K562 (cell line): ENCODE measurements at regions not wholly inside any gene's neighbourhood (a gene's known extent, or its start where the extent isn't known, plus 50 kb on each side); places are given as distances from the start of the nearest gene placed in this dataset.

ENCODE experiments used
- ATAC-seq: fragments of 200-7000 bp; cut with Tn5 transposase; 3 replicates; pipeline ENCODE4 v1.9.1; 2020; ENCODE audit warnings: moderate library complexity
- BruUV-seq: library from RNA; stranded (reverse); fragments of 400-500 nt; replicated peaks from 2 replicates; lab custom pipeline; 2021; lab: Mats Ljungman, UMichigan
- CTCF ChIA-PET: fragments of 300-600 bp; formaldehyde crosslinking; extraction: SDS; loops from one replicate; lab custom pipeline; 2021; ENCODE audit warnings: low intra/inter-chr PET ratio; lab: Yijun Ruan, JAX
- POLR2A ChIA-PET: fragments of 300-600, 350-650 bp; sonication (Branson Sonifier 250); formaldehyde crosslinking; extraction: SDS; loops from one replicate; lab custom pipeline; 2021; ENCODE audit warnings: antibody characterized with exemption, inconsistent platforms; lab: Yijun Ruan, JAX
- DNase-seq, 4 experiments: peaks; one replicate each; pipeline versions ENCODE4 v3.0.0 to v3.0.0-alpha.2; 2011 to 2018; ENCODE audit warnings: low spot score in 3 of 4, mixed read lengths in 3 of 4; ENCODE audit errors: extremely low read depth in 1 of 4
- FAIRE-seq: peaks from 2 replicates; lab custom pipeline; 2011; peaks lifted over from hg19 to GRCh38; lab: Jason Lieb, UNC
- H2AFZ ChIP-seq: 2 replicates; pipeline ENCODE4 v1.6.0; 2011; ENCODE audit warnings: low read depth, low read length, control low read depth, inconsistent platforms
- H3K27ac ChIP-seq: fragments of 200-600 bp; 3 replicates; pipeline ENCODE4 v1.8.0; 2011; ENCODE audit warnings: low read depth, mild to moderate bottlenecking, control low read depth, inconsistent platforms, low read length, moderate library complexity, mixed read lengths; ENCODE audit errors: extremely low read depth
- H3K27me3 ChIP-seq, 2 experiments: fragments of 300-600 bp in 1 of 2; 2 replicates in 1 of 2; 3 replicates in 1 of 2; pipeline versions ENCODE4 v1.6.0 to v1.8.0; 2011; ENCODE audit warnings: inconsistent platforms in 2 of 2, low read length in 2 of 2, mild to moderate bottlenecking in 1 of 2, mixed read lengths in 1 of 2, moderate library complexity in 1 of 2; ENCODE audit not compliant: control insufficient read depth in 2 of 2, insufficient read depth in 2 of 2
- H3K36me3 ChIP-seq: fragments of 300-600 bp; 3 replicates; pipeline ENCODE4 v1.8.0; 2011; ENCODE audit warnings: mild to moderate bottlenecking, low read length, inconsistent platforms; ENCODE audit not compliant: control insufficient read depth, insufficient read depth
- H3K4me1 ChIP-seq, 2 experiments: fragments of 200-600 bp in 1 of 2; replicated peaks in 1 of 2; 2 replicates in 1 of 2; 3 replicates in 1 of 2; pipeline versions ENCODE4 v1.5.1 to v1.8.0; 2011; ENCODE audit warnings: inconsistent platforms in 2 of 2, low read length in 2 of 2, mild to moderate bottlenecking in 1 of 2, mixed read lengths in 1 of 2, moderate library complexity in 1 of 2; ENCODE audit not compliant: control insufficient read depth in 2 of 2, insufficient read depth in 2 of 2
- H3K4me2 ChIP-seq: 2 replicates; pipeline ENCODE4 v1.6.1; 2011; ENCODE audit warnings: low read length, control low read depth, inconsistent platforms, mixed read lengths; ENCODE audit not compliant: insufficient read depth
- H3K4me3 ChIP-seq: fragments of 200-600 bp; sonication (generic), shearing (Covaris generic); 2 replicates; pipeline ENCODE4 v1.5.1; 2016; ENCODE audit warnings: control low read depth, inconsistent platforms
- H3K79me2 ChIP-seq: fragments of 200-600 bp; 3 replicates; pipeline ENCODE4 v1.8.0; 2011; ENCODE audit warnings: low read length, inconsistent platforms; ENCODE audit not compliant: control insufficient read depth, insufficient read depth
- H3K9ac ChIP-seq, 2 experiments: 2 replicates each; pipeline versions ENCODE4 v1.6.0 to v1.6.1; 2011; ENCODE audit warnings: low read depth in 2 of 2, low read length in 2 of 2, control low read depth in 1 of 2, inconsistent platforms in 1 of 2, mild to moderate bottlenecking in 1 of 2, mixed read lengths in 1 of 2; ENCODE audit not compliant: insufficient read depth in 1 of 2
- H3K9me1 ChIP-seq: one replicate; pipeline ENCODE4 v1.6.0; 2011; ENCODE audit warnings: inconsistent platforms, mild to moderate bottlenecking, low read length, moderate library complexity; ENCODE audit not compliant: control insufficient read depth, insufficient read depth
- H3K9me3 ChIP-seq: replicated peaks from 2 replicates; pipeline ENCODE4 v1.5.1; 2011; ENCODE audit warnings: low read depth, low read length, inconsistent platforms; ENCODE audit not compliant: control insufficient read depth, insufficient read depth
- H4K20me1 ChIP-seq: replicated peaks from 2 replicates; pipeline ENCODE4 v1.6.1; 2011; ENCODE audit warnings: low read length, inconsistent platforms, mixed read lengths; ENCODE audit not compliant: control insufficient read depth, insufficient read depth
- CTBP1 ChIP-seq: fragments of 450-650 bp; IDR thresholded peaks from 2 replicates; pipeline ENCODE4 v1.6.1; 2016; ENCODE audit warnings: borderline replicate concordance
- DEAF1 ChIP-seq: fragments of 450-650 bp; formaldehyde crosslinking; IDR thresholded peaks from 2 replicates; pipeline ENCODE4 v1.4.0; 2020; ENCODE audit warnings: mild to moderate bottlenecking, moderate library complexity
- HINFP ChIP-seq: fragments of 450-650 bp; conservative IDR thresholded peaks from 2 replicates; pipeline ENCODE4 v1.6.1; 2016; ENCODE audit warnings: missing genetic modification characterization, low read depth, mild to moderate bottlenecking, control low read depth, missing compliant biosample characterization
- NELFE ChIP-seq: IDR thresholded peaks from 2 replicates; pipeline ENCODE4 v1.6.1; 2011; ENCODE audit warnings: mild to moderate bottlenecking; ENCODE audit not compliant: insufficient read depth, insufficient read length
- NR4A1 ChIP-seq, 2 experiments: fragments of 250-450 bp in 1 of 2; fragments of 450-650 bp in 1 of 2; sonication (Bioruptor Pico) in 1 of 2; IDR thresholded peaks; 2 replicates each; pipeline versions ENCODE4 v1.4.0 to v1.6.1; 2016 to 2020; ENCODE audit warnings: mild to moderate bottlenecking in 2 of 2, missing compliant biosample characterization in 1 of 2, missing genetic modification characterization in 1 of 2, moderate library complexity in 1 of 2
- SFPQ ChIP-seq: fragments of 200-400 bp; formaldehyde crosslinking; IDR thresholded peaks from 2 replicates; pipeline ENCODE4 v1.6.1; 2017; ENCODE audit warnings: mild to moderate bottlenecking, low read depth, low read length, moderate library complexity
- SIRT6 ChIP-seq: IDR thresholded peaks from one replicate; pipeline ENCODE4 v1.6.1; 2012; ENCODE audit warnings: low read depth, mild to moderate bottlenecking, control low read depth, inconsistent platforms, low read length, moderate library complexity
- SRF ChIP-seq, 2 experiments: fragments of 250-450, 450-650 bp in 1 of 2; sonication (Bioruptor Pico) in 1 of 2; sonication (generic) in 1 of 2; formaldehyde crosslinking; IDR thresholded peaks; 2 replicates each; pipeline versions ENCODE4 v1.5.0 to v1.5.1; 2020 to 2022; ENCODE audit warnings: mild to moderate bottlenecking in 1 of 2, missing genetic modification reagents in 1 of 2
- STAT5A ChIP-seq: IDR thresholded peaks from 2 replicates; pipeline ENCODE4 v1.6.1; 2012; ENCODE audit warnings: low read length, inconsistent platforms, borderline replicate concordance
- TAF7 ChIP-seq: fragments of 450-650 bp; IDR thresholded peaks from 2 replicates; pipeline ENCODE4 v1.6.1; 2016; ENCODE audit warnings: missing genetic modification characterization, missing compliant biosample characterization
- ZNF277 ChIP-seq: fragments of 250-450 bp; sonication (Bioruptor Pico); IDR thresholded peaks from 2 replicates; pipeline ENCODE4 v1.8.0; 2022; ENCODE audit warnings: inconsistent platforms, mild to moderate bottlenecking, moderate library complexity, borderline replicate concordance
- ZNF583 ChIP-seq: fragments of 250-450 bp; sonication (Bioruptor Pico); IDR thresholded peaks from 2 replicates; pipeline ENCODE4 v1.4.0; 2020
- ZNF75A ChIP-seq: fragments of 450-650 bp; formaldehyde crosslinking; IDR thresholded peaks from 2 replicates; pipeline ENCODE4 v1.4.0; 2020; ENCODE audit warnings: mild to moderate bottlenecking
- WGBS: fragments of 100-300 bp; shearing (Covaris generic); methylation state at CpG from one replicate; pipeline ENCODE4 v1.1.6; 2016; ENCODE audit warnings: low coverage, mixed read lengths; ENCODE audit not compliant: insufficient coverage; ENCODE audit errors: missing lambda C conversion rate; 5-methylcytosine and 5-hydroxymethylcytosine counted together
- in situ Hi-C: fragments of 300-500 bp; cut with MboI; formaldehyde crosslinking; loops from 4 replicates; pipeline ENCODE4 v1.15.0; 2018; ENCODE audit warnings: inconsistent platforms, mixed read lengths
- intact Hi-C: fragments of 100-400 bp; cut with micrococcal nuclease; formaldehyde crosslinking; loops from 2 replicates; pipeline ENCODE4 v1.14.2; 2022

GRCh38 chr1:94306521-94306920 lies 69.1 kb upstream of the ARHGAP29 start:
- no peak for DNase-seq
- ATAC-seq = no peak
- Histone ChIP-seq H3K9ac (no peak overlapping the region), H3K4me3 (no peak overlapping the region), H3K9me1 (no peaks in the 10 kb centered on the region), H3K27ac (no peak overlapping the region), H4K20me1 (no peaks in the 10 kb centered on the region), H3K4me1 (no peaks in the 10 kb centered on the region), H2AFZ (no peak overlapping the region), H3K4me2 (no peak overlapping the region), H3K9me3 (no peaks in the 10 kb centered on the region), H3K79me2 (no peaks in the 10 kb centered on the region), H3K36me3 (no peaks in the 10 kb centered on the region), H3K27me3 (no peaks in the 10 kb centered on the region)
- intact Hi-C loops = no loop called here
- ChIA-PET CTCF (no interaction called here), POLR2A (no interaction called here)
- BruUV-seq = no TSS peak
- FAIRE-seq = no peak
- in situ Hi-C loops = no loop called here
- TF ChIP-seq SFPQ (no peak), ZNF277 (CRISPR knock-in tag) (no peak), ZNF75A (no peak), DEAF1 (CRISPR knock-in tag) (no peak), NR4A1 (CRISPR knock-in tag; IDR thresholded peaks at IDR 0.05) (no peak), NR4A1 (tag; IDR thresholded peaks at IDR 0.05) (no peak), TAF7 (no peak), STAT5A (no peak), CTBP1 (no peak), NELFE (no peak), SRF (CRISPR knock-in tag; IDR thresholded peaks at IDR 0.05) (no peak), SIRT6 (no peak), HINFP (tag) (no peak), ZNF583 (CRISPR knock-in tag) (no peak)
- WGBS = 0% methylated on average over 1 of the region's 1 CpG
